GM21423 (cell line): ENCODE measurements at regions not wholly inside any gene's neighbourhood (a gene's known extent, or its start where the extent isn't known, plus 50 kb on each side); places are given as distances from the start of the nearest gene placed in this dataset.
"Not testable (repeated sequence)": the region's sequence is repeated elsewhere in the genome, so short reads cannot be mapped to it uniquely, and the experiment has no call there.

ENCODE experiments used
- ATAC-seq: cut with Tn5 transposase; IDR thresholded peaks from one replicate; pipeline ENCODE4 v1.9.1; 2021; ENCODE audit warnings: mild to moderate bottlenecking, moderate library complexity; ENCODE audit not compliant: unreplicated experiment

DNA sequence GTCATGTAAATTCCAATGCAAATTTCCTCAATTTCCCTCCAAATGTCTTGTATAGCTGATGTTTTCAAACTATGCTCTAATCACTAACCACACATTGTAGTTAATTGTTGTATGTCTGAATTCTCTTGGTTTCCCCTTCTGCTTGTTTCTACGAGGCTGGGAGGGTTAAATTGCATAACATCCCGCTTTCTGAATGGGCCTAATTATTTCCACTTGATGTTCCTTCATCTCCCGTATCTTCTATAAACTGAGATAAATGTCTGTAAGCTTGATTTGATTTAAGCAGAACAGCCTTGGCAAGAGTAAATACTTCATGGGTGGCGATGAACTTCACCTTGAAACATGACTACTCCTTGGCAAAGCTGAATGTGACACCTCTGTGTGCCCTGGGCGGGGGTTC lies 72.2 kb downstream of the SERINC2 start:
- no peak for ATAC-seq

DNA sequence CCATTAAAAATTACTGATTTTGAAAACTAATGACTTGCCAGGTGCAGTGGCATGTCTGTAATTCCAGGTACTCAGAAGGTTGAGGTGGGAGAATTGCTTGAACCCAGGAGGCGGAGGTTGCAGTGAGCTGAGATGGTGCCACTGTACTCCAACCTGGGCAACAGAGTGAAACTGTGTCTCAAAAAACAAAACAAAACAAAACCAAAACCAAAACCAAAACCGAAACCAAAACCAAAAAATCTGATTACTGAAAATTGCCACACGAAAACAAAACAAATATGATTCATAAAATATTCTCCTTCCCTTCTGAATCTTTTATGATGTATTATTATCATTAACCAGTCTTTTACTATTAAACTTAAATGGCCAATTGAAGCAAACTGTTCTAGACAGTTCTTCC lies 74.1 kb downstream of the SERINC2 start:
- no peak for ATAC-seq

DNA sequence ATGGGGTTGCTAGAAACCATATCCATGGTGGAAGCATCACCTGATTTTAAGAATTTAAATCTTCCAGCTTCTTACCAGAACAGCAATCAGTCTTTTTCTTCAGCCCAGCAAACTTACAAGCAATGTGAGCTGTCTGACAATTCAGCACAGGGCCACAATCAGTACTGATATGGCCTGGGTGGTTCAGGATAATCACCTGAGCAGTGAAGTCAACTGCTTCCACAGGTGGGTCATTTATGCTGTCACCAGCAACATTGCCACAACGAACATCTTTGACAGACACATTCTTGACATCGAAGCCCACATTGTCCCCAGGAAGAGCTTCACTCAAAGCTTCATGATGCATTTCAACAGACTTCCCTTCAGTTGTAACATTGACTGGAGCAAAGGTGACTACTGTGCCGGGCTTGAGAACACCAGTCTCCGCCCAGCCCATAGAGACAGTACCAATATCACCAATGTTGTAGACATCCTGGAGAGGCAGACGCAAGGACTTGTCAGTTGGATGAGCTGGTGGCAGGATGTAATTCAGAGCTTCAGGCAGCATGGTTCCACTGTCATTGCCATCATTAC lies 74.8 kb downstream of the SERINC2 start:
- ATAC-seq, result no peak

DNA sequence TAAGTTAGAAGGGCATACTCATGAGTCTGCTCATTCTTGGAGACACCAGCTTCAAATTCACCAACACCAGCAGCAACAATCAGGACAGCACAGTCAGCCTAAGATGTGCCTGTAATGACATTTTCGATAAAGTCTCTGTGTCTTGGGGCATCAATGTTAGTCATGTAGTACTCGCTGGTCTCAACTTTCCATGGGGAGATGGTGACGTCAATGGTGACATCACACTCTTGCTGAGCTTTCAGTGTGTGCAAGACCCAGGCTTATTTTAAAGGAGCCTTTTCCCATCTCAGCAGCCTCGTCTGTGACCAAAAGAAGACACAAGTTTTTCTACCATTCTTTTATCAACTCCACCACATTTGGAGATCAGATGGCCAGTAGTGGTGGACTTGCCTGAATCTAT lies 75.5 kb downstream of the SERINC2 start:
- ATAC-seq, result no peak

DNA sequence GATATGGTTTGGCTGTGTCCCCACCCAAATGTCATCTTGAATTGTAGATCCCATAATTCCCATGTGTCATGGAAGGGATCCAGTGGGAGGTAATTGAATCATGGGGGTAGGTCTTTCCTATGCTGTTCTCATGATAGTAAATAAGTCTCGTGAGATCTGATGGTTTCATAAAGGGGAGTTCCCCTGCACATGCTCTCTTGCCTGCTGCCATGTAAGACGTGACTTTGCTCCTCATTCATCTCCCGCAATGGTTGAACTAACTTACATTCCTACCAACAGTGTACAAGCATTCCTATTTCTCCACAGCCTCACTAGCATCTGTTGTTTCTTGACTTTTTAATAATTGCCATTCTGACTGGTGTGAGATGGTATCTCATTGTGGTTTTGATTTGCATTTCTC lies 76.6 kb downstream of the SERINC2 start:
- not testable (repeated sequence) for ATAC-seq

DNA sequence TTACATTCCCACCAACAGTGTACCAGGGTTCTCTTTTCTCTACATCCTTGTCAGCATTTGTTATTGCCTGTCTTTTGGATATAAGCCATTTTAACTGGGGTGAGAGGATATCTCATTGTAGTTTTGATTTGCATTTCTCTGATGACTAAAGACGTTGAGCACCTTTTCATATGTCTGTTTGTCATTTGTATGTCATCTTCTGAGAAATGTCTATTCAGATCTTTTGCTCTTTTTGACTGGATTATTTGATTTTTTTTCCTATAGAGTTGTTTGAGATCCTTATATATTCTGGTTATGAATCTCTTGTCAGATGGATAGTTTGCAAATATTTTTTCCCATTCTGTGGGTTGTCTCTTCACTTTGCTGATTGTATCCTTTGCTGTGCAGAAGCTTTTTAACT lies 77.6 kb downstream of the SERINC2 start:
- ATAC-seq, result not testable (repeated sequence)

DNA sequence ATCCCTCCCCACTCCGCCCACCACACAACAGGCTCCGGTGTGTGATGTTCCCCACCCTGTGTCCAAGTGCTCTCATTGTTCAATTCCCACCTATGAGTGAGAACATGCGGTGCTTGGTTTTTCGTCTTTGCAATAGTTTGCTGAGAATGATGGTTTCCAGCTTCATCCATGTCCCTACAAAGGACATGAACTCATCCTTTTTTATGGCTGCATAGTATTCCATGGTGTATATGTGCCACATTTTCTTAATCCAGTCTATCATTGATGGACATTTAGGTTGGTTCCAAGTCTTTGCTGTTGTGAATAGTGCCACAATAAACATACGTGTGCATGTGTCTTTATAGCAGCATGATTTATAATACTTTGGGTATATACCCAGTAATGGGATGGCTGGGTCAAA lies 81.0 kb upstream of the TINAGL1 start:
- ATAC-seq, result not testable (repeated sequence)

DNA sequence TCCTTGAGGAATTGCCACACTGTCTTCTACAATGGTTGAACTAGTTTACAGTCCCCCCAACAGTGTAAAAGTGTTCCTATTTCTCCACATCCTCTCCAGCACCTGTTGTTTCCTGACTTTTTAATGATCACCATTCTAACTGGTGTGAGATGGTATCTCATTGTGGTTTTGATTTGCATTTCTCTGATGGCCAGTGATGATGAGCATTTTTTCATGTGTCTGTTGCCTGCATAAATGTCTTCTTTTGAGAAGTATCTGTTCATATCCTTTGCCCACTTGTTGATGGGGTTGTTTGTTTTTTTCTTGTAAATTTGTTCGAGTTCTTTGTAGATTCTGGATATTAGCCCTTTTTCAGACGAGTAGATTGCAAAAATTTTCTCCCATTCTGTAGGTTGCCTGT lies 80.5 kb upstream of the TINAGL1 start:
- ATAC-seq, result not testable (repeated sequence)

DNA sequence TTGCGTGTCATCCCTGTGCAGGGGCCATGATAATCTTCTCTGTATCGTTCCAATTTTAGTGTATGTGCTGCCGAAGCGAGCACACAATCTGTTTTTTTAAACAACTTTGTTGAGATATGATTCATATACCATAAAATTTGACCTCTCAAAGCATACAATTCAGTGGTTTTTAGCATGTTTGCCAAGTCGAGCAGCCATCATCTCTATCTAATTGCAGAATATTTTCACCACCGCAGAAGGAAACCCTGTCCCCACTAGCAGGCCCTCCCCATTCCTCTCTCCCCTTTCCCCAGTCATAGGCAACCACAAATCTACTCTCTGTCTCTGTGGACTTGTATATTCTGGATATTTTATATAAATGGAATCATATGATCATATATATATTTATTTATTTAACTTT lies 78.7 kb upstream of the TINAGL1 start:
- no peak for ATAC-seq

DNA sequence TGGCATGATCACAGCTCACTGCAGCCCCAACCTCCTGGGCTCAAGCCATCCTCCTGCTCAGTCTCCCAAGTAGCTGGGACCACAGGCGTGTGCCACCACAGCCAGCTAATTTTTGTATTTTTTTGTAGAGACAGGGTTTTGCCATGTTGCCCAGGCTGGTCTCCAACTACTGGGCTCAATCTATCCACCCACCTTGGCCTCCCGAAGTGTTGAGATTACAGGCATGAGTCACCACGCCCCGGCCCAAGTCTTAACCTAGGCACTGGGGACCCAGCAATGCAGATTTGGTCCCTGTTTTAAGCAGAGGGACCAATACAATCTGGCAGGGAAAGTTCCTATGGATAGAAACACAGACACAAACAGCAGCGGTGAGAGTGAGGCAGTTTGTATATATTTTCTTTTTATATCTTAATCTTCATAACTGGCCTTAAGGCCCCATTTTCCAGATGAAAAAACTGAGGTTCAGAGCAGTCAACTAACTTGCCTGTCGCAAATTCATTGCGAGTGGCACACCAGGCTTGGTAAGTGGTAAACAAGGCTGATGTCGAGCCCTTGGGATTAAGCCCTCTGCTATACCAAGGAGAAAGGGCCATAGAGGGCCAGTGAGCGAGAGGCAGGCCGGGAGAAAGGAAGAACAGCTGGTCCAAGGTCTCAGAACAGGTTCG lies 77.8 kb upstream of the TINAGL1 start:
- ATAC-seq, result no peak

DNA sequence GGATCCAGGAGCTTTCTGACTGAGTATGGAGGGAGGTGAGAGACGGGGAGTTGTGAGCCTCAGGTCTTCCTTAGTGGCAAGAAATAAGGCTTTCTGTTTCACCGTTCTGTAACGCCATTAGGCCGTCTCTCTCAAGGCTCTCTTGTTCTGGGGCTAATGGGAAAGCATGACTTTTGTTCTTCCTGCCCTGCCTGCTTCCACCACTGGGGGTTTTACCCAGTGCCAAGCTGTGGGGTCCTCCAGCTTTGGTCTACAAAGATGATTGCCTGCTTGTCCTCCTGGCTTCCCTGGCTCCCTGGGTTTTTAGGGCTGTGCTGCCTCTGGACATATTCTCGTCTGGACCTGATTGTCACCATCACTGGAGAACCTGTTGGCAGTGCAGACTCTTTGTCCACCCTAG lies 74.8 kb upstream of the TINAGL1 start:
- ATAC-seq, result no peak

DNA sequence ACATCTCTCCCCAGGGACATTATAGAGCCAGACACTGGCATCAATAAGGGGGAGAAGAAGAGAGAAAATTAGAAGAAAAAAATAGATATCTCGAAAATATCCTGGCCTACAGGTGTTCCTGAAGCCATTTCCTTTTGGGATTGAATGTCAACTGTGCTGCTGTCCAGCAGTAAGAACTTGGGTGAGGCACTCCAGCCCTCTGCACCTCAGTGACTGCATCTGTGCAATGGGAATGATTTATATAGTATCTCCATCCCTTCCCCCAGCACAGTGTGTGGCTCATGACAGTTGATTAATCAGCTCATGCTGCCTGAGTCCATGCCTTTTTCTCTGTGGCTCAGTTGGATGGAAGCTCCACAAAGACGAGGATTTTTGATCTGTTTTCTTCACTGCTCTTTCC lies 74.1 kb upstream of the TINAGL1 start:
- ATAC-seq, result no peak

DNA sequence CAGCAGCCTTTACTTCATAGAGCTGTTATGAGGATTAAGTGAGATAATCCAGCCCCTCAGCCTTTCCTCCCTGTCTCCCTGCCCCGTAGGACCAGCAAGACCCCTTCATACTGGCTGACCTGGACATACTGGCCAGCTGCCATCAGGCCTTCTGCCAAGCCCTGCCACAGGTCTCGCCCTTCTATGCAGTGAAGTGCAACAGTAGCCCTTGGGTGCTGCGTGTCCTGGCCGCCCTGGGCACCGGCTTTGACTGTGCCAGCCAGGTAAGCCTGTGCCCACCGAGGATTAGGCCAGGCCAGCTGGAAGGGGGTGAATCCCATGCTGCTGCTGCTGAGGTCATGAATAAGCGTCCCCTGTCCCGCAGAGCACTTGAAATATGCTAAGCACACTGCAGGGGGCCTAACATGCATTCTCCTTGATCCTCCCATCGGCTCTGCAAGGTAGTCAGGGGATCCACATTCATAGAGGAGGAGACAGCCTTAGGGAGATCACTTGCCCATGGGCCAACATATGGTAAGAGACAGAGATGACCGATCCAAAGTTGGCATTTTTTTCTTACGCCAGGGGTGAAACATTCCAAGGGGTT lies 73.3 kb upstream of the TINAGL1 start:
- no peak for ATAC-seq

DNA sequence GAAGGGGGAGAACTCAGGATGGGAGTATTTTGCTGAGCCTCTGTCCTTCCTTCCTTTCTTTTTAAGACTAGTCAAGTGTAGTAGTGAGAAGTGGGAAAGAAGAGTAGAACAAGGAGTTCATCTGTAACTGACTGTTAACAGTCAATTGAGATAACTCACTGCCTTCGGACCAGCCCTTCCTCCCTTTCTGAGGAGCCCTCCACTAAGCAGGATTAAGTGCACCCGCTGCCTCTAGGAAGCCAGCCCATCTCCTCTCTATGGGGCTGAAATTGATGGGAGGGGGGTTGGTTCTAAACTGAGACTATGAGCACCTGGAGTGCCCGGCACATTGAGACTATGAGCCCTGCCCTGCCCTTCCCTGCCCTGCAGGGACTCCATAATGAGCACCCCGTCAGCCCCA lies 72.7 kb upstream of the TINAGL1 start:
- no peak for ATAC-seq

DNA sequence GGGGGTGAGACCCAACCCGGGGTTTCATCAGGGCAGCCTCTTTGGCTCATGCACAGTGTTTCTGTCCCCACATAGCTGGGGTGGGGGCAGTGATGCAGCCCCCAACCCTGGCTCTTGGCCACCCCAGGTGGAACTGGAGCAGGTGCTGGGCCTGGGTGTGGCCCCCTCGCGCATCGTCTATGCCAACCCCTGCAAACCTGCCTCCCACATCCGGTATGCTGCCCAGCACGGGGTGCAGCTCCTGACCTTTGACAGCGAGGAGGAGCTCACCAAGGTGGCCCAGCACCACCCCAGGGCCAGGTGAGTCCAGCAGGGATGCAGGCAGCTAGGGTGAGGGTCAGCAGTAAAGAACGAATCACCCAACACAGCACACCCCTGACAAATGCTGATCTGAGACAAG lies 72.3 kb upstream of the TINAGL1 start:
- ATAC-seq, result no peak

DNA sequence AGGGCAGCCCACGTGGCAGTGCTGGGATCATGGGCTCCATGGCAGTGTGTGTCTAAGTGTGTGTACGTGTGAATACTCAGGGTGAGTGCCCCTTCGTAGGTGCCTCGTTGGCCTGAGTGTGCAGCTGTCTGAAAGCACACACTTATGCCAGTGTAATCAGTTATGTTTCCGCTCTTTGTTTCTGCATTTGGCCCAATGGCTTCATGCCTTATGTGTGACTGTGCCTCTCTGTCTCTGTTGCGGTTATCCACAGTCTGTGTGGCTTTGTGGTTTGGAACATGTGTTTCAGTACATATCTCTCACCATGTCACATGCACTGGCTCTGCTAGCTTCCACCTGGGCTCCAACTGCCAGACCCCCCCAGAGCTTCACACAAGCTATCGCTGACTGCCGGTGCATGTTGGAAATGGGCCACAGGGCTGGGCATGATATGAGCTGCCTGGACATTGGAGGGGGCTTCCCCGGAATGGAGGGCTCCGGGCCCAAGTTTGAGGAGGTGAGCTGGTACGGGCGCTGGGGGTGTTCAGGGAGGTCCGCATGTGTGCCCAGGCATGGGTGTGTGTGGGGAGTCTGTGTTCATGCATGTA lies 70.3 kb upstream of the TINAGL1 start:
- peak; percentile 54 for ATAC-seq

DNA sequence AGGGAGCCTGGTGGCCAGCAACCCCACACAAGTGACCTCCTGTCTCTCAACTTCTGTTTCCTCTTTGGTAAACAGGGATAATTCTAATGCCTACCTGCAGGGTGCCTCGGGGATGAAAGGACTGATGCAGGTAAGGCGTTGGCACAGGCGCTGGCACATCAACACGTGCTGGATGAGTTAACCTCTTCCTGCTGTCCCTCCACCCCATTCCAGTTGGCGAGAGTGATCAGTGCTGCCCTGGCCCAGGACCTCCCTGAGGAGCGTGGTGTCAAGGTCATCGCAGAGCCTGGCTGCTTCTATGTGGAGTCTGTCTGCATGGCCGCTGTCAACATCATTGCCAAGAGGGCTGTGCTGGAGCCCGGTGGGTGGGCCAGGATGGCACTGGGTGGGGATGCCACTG lies 69.1 kb upstream of the TINAGL1 start:
- no peak for ATAC-seq

DNA sequence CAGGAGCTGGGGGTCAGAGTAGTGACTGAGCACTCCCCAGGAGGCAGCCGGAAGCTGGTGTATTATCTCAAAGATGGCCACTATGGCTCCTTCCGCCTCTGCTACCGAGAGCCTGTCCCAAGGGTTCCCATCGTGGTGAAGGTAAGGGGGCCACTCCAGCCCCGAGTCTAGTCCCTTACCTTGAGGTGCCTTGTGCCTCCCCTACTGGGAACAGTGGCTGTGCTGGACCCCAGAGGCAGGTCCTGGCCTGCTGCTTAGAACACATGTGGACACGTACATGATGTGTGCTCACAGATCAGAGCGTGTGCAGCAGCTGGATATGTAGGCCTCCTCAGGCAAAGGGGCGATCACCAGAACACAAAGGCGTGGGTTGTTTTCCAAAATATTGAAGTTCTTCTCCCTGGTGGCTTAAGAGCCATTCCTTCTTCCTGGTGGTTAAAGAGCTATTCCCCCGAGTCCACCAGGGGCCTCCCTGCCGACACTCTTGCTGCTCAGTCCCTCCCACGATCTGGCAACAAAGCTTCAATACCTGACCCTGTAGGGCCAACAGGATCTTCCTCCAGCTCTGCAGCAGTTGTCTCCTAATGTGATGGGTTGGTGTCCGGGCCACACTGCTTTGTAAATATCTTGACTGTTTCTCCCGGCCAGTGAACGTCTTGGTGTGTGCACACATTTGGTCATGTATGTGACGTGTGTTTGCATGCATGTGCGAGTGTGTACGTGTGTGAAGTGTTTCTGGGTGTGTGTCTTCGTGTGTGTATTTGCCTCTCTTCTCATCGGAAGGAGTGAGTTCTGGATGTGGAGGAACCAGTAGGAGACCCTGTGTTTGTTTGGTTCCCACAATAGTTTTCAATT lies 68.4 kb upstream of the TINAGL1 start:
- no peak for ATAC-seq

DNA sequence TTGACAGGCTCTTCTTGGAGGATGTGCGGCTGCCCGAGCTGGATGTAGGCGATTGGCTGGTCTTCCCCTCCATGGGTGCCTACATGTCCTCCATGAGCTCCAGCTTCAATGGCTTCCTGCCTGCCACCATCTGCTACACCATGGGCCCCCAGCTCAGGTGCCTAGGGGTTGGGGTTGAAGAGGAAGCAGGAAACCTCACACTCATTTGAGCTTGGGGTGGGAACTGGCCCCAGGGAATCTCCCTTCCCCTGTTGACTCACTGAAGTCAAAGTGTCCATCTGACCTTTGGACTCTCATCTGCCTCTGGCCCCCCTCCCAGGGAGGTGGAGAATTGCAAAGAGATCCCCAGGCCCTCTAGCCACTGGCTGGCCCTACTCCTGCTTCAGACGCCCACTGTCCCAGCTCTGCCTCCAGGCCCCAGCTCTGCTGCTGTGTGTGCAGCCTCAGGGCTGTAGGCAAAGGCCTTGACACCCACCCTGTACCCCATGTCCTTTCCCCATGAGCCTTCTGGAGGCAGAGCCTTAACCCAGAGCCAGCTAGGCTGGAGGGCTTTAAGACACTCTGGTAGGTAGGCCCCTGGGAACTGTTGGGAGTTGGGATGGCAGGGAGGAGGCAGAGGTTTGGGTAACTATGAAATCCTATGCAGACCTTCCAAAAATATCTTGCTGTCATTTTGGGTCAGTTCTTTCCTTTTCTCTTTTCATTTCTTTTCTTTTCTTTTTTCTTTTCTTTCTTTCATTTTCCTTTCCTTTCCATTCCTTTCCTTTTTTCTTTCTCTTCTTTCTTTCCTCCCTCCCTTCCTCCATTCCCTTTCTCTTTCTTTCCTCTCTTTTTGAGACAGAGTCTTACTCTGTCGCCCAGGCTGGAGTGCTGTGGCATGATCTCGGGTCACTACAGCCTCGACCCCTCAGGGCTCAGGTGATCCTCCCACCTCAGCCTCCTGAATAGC lies 66.9 kb upstream of the TINAGL1 start:
- peak; percentile 45 for ATAC-seq

DNA sequence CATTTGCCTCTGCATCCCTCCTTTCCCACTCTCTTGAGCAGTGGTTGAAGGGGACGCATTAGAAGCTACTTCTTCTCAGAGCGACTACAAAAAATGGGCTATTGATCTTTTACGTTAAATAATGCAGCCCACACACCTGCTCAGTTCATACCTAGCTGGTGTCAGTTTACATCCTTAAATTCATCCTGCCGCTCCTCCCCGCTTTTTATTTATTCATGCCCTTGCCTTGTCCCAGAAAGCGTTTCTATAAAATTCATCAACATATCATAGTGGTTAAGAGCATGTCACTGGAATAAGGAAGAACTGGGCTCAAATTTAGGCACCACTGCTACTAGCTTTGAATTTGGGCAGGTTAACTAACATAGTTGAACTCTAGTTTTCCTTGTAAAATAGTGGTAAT lies 66.0 kb upstream of the TINAGL1 start:
- ATAC-seq, result no peak
